ENCODE measurements at regions not wholly inside any gene's neighbourhood (a gene's known extent, or its start where the extent isn't known, plus 50 kb on each side); places are given as distances from the start of the nearest gene placed in this dataset.
A peak's percentile ranks its signal among the peaks of the same experiment; 100 is the strongest.

GRCh38 chr2:144317071-144317738 is 202.7 kb downstream of the ZEB2 start:
- H3K4me1 ChIP-seq (ENCODE audit: control insufficient read depth, insufficient read depth, low read length): no peaks in the 10 kb centered on the region
- ChIA-PET POLR2A (no interaction called here), CTCF (interaction anchor here (0.5 kb wide), 1 partner anchor 117 kb away, joined by 3 read pairs; no protein-coding TSS in a partner anchor)
- H3K36me3 ChIP-seq (ENCODE audit: control insufficient read depth in 2 of 2, insufficient read depth in 1 of 2, low read length in 2 of 2): no peaks in the 10 kb centered on the region
- H3K27ac ChIP-seq (ENCODE audit: extremely low read depth, low read depth, low read length): no peak overlapping the region
- TF ChIP-seq, protein P1, sequence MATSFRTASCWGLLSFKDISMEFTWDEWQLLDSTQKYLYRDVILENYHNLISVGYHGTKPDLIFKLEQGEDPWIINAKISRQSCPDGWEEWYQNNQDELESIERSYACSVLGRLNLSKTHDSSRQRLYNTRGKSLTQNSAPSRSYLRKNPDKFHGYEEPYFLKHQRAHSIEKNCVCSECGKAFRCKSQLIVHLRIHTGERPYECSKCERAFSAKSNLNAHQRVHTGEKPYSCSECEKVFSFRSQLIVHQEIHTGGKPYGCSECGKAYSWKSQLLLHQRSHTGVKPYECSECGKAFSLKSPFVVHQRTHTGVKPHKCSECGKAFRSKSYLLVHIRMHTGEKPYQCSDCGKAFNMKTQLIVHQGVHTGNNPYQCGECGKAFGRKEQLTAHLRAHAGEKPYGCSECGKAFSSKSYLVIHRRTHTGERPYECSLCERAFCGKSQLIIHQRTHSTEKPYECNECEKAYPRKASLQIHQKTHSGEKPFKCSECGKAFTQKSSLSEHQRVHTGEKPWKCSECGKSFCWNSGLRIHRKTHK (tag by site-specific recombination; IDR thresholded peaks at IDR 0.05): no peak
- TF ChIP-seq GLI4 (tag by site-specific recombination; IDR thresholded peaks at IDR 0.05): 0 out of 2 replicates have a peak, but pooled peaks have one; percentile 42
- H3K9me3 ChIP-seq (ENCODE audit: control insufficient read depth, insufficient read depth, low read depth, low read length): no peaks in the 10 kb centered on the region
- no peak overlapping the region for H3K4me3 ChIP-seq (ENCODE audit: low read depth, low read length)

GRCh38 chr2:144310889-144311608 is 208.9 kb downstream of the ZEB2 start:
- Histone ChIP-seq H3K4me3 (ENCODE audit: low read depth, low read length) (no peak overlapping the region), H3K36me3 (ENCODE audit: control insufficient read depth in 2 of 2, insufficient read depth in 1 of 2, low read length in 2 of 2) (no peaks in the 10 kb centered on the region), H3K4me1 (ENCODE audit: control insufficient read depth, insufficient read depth, low read length) (no peaks in the 10 kb centered on the region), H3K9me3 (ENCODE audit: control insufficient read depth, insufficient read depth, low read depth, low read length) (no peaks in the 10 kb centered on the region), H3K27ac (ENCODE audit: extremely low read depth, low read depth, low read length) (no peak overlapping the region)
- TF ChIP-seq, protein P2, sequence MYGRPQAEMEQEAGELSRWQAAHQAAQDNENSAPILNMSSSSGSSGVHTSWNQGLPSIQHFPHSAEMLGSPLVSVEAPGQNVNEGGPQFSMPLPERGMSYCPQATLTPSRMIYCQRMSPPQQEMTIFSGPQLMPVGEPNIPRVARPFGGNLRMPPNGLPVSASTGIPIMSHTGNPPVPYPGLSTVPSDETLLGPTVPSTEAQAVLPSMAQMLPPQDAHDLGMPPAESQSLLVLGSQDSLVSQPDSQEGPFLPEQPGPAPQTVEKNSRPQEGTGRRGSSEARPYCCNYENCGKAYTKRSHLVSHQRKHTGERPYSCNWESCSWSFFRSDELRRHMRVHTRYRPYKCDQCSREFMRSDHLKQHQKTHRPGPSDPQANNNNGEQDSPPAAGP (tag by site-specific recombination; IDR thresholded peaks at IDR 0.05): no peak
- TF ChIP-seq, protein P3, sequence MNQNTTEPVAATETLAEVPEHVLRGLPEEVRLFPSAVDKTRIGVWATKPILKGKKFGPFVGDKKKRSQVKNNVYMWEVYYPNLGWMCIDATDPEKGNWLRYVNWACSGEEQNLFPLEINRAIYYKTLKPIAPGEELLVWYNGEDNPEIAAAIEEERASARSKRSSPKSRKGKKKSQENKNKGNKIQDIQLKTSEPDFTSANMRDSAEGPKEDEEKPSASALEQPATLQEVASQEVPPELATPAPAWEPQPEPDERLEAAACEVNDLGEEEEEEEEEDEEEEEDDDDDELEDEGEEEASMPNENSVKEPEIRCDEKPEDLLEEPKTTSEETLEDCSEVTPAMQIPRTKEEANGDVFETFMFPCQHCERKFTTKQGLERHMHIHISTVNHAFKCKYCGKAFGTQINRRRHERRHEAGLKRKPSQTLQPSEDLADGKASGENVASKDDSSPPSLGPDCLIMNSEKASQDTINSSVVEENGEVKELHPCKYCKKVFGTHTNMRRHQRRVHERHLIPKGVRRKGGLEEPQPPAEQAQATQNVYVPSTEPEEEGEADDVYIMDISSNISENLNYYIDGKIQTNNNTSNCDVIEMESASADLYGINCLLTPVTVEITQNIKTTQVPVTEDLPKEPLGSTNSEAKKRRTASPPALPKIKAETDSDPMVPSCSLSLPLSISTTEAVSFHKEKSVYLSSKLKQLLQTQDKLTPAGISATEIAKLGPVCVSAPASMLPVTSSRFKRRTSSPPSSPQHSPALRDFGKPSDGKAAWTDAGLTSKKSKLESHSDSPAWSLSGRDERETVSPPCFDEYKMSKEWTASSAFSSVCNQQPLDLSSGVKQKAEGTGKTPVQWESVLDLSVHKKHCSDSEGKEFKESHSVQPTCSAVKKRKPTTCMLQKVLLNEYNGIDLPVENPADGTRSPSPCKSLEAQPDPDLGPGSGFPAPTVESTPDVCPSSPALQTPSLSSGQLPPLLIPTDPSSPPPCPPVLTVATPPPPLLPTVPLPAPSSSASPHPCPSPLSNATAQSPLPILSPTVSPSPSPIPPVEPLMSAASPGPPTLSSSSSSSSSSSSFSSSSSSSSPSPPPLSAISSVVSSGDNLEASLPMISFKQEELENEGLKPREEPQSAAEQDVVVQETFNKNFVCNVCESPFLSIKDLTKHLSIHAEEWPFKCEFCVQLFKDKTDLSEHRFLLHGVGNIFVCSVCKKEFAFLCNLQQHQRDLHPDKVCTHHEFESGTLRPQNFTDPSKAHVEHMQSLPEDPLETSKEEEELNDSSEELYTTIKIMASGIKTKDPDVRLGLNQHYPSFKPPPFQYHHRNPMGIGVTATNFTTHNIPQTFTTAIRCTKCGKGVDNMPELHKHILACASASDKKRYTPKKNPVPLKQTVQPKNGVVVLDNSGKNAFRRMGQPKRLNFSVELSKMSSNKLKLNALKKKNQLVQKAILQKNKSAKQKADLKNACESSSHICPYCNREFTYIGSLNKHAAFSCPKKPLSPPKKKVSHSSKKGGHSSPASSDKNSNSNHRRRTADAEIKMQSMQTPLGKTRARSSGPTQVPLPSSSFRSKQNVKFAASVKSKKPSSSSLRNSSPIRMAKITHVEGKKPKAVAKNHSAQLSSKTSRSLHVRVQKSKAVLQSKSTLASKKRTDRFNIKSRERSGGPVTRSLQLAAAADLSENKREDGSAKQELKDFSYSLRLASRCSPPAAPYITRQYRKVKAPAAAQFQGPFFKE (tag by site-specific recombination; IDR thresholded peaks at IDR 0.05; ENCODE audit: borderline replicate concordance): no peak
- TF ChIP-seq ZNF23 (tag by site-specific recombination; IDR thresholded peaks at IDR 0.05; ENCODE audit: borderline replicate concordance) (no peak), ZNF664 (tag by site-specific recombination; IDR thresholded peaks at IDR 0.05) (no peak), KLF10 (tag by site-specific recombination; IDR thresholded peaks at IDR 0.05) (no peak), MYNN (tag by site-specific recombination; IDR thresholded peaks at IDR 0.05; ENCODE audit: borderline replicate concordance) (no peak), ZNF76 (tag by site-specific recombination; IDR thresholded peaks at IDR 0.05; ENCODE audit: borderline replicate concordance, low read depth) (no peak), ZNF423 (tag by site-specific recombination; IDR thresholded peaks at IDR 0.05) (no peak)
- TF ChIP-seq, protein P4, sequence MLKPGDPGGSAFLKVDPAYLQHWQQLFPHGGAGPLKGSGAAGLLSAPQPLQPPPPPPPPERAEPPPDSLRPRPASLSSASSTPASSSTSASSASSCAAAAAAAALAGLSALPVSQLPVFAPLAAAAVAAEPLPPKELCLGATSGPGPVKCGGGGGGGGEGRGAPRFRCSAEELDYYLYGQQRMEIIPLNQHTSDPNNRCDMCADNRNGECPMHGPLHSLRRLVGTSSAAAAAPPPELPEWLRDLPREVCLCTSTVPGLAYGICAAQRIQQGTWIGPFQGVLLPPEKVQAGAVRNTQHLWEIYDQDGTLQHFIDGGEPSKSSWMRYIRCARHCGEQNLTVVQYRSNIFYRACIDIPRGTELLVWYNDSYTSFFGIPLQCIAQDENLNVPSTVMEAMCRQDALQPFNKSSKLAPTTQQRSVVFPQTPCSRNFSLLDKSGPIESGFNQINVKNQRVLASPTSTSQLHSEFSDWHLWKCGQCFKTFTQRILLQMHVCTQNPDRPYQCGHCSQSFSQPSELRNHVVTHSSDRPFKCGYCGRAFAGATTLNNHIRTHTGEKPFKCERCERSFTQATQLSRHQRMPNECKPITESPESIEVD (tag by site-specific recombination; IDR thresholded peaks at IDR 0.05): no peak
- ChIA-PET POLR2A (no interaction called here), CTCF (interaction anchor here (0.7 to 1.8 kb wide), 2 partner anchors 10 to 60 kb away, joined by 3 to 12 read pairs; no protein-coding TSS in a partner anchor)
